ENCODE measurements at regions not wholly inside any gene's neighbourhood (a gene's known extent, or its start where the extent isn't known, plus 50 kb on each side); places are given as distances from the start of the nearest gene placed in this dataset.
A peak's percentile ranks its signal among the peaks of the same experiment; 100 is the strongest.

DNA sequence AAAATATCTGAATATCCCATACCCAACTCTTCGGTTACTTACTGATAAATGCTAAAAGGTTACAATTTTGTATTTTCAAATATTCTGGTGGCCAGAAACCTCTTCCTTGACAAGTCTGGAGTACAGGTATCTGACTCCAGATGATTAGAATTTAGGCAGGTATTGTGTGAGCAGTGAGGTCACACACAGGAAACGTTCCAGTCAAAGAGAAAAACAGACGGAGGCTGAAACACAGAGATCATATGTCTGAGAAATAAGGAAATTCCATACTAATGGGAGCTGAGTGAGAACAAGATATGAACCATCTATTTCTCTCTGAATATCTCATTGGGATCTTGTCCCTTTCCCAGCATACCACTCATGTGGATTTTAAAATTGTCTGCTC, 89.4 kb upstream of the IGLL5 start:
- no peak overlapping the region for H3K4me3 ChIP-seq (ENCODE audit: low read depth, low read length)
- TF ChIP-seq, protein P1, sequence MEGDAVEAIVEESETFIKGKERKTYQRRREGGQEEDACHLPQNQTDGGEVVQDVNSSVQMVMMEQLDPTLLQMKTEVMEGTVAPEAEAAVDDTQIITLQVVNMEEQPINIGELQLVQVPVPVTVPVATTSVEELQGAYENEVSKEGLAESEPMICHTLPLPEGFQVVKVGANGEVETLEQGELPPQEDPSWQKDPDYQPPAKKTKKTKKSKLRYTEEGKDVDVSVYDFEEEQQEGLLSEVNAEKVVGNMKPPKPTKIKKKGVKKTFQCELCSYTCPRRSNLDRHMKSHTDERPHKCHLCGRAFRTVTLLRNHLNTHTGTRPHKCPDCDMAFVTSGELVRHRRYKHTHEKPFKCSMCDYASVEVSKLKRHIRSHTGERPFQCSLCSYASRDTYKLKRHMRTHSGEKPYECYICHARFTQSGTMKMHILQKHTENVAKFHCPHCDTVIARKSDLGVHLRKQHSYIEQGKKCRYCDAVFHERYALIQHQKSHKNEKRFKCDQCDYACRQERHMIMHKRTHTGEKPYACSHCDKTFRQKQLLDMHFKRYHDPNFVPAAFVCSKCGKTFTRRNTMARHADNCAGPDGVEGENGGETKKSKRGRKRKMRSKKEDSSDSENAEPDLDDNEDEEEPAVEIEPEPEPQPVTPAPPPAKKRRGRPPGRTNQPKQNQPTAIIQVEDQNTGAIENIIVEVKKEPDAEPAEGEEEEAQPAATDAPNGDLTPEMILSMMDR (IDR thresholded peaks at IDR 0.05; ENCODE audit: low read depth, low read length): no peak
- in situ Hi-C loops (cut with HindIII; ENCODE audit: low sequenced_read_pairs): no loop called here
- DNase-seq (ENCODE audit: low read depth, low spot score): no peak

DNA sequence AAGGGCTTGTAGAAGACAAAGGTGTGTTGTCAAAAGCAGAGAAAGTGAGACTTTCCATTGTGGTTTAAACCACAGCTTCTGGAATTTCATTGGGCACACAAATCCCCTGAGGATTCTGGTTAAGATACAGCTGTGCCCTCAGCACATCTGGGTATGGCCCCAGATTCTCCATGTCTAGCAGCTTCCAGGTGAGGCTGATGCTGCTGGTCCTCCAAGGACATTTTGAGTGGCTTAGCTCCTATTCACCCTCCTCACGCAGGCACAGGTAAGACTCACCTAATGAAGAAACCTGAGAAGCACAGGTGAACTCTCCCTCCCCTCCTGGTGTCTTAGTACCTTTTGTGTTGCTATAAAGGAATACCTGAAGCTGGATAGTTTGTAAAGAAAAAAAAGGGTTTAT, 88.9 kb upstream of the IGLL5 start:
- no peak overlapping the region for H3K4me3 ChIP-seq (ENCODE audit: low read depth, low read length)
- no peak for DNase-seq (ENCODE audit: low read depth, low spot score)
- in situ Hi-C loops (cut with HindIII; ENCODE audit: low sequenced_read_pairs): no loop called here
- TF ChIP-seq, protein P1 (IDR thresholded peaks at IDR 0.05; ENCODE audit: low read depth, low read length): no peak

DNA sequence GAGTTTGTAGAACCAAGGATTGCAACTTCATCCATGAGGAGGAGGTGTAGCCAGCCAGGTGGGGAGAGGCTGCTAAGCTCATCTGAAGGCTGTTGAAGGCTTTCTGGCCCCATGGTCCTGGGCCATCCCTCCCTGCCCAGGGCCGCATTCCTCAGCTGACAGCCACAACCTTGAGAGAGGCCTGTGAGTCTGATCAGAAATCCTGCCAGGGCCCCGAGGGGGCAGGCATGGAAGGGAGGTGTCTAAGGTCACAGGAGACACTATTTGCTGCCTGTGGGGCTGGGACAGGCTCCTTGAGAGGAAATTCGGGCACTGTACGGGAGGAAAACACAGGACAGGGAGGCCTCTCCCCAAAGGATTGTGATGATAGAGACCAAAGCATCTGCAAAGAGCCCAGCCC, 88.1 kb upstream of the IGLL5 start:
- in situ Hi-C loops (cut with HindIII; ENCODE audit: low sequenced_read_pairs): no loop called here

DNA sequence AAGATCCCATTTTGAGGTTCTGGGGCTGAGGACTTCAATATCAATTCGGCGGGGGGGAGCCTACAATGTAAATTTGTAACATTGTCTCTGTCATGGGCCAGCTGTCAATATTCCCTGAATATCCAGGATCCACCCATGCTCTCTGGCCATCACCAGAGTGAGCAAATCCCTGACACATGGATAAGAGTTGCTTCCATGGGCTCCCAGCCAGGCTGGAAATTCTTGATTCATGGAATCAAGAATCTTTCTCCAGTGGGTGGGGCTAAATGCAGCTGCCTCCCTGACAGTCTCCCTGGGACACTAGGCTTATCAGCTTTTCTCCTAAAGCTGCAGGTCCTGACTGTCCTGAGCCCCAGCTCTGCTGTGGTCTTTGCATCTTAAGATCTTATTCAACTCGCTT, 86.9 kb upstream of the IGLL5 start:
- TF ChIP-seq, protein P1 (IDR thresholded peaks at IDR 0.05; ENCODE audit: low read depth, low read length): no peak
- in situ Hi-C loops (cut with HindIII; ENCODE audit: low sequenced_read_pairs): no loop called here
- DNase-seq (ENCODE audit: low read depth, low spot score): no peak
- no peak overlapping the region for H3K4me3 ChIP-seq (ENCODE audit: low read depth, low read length)

More for the DNA sequence above, 88.1 kb upstream of the IGLL5 start:
- no peak overlapping the region for H3K4me3 ChIP-seq (ENCODE audit: low read depth, low read length)
- DNase-seq (ENCODE audit: low read depth, low spot score): no peak
- TF ChIP-seq, protein P1 (IDR thresholded peaks at IDR 0.05; ENCODE audit: low read depth, low read length): no peak

DNA sequence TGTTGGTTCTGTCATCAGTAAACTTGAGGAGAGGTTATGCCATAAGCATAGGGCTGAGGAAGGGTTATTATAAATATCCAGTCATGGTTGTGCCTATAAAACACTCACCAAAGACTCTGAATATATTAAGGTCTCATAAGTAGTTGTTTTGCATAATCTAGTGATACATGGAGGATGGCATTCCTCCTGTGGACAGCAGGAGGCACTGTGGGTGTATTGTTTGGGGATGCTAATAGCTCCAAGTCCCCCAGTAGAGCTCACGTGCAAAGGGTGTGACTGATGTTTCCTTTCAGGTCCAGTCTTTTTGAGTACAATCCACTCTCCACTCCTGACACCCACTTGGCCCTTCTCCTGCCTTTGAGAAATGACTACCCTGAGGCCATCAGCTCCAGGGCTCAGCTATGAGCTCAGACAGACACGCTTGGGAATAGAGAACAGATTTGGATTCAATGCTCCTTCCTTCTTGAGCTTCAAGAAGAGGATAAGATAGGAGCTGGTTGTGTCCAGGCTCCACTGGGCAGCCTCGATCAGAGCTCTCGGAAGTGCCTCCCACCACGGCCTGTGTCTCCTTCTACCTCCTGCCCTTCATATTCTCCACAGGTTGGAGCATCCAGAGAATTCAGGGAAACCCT, 85.2 kb upstream of the IGLL5 start:
- in situ Hi-C loops (cut with HindIII; ENCODE audit: low sequenced_read_pairs): no loop called here

DNA sequence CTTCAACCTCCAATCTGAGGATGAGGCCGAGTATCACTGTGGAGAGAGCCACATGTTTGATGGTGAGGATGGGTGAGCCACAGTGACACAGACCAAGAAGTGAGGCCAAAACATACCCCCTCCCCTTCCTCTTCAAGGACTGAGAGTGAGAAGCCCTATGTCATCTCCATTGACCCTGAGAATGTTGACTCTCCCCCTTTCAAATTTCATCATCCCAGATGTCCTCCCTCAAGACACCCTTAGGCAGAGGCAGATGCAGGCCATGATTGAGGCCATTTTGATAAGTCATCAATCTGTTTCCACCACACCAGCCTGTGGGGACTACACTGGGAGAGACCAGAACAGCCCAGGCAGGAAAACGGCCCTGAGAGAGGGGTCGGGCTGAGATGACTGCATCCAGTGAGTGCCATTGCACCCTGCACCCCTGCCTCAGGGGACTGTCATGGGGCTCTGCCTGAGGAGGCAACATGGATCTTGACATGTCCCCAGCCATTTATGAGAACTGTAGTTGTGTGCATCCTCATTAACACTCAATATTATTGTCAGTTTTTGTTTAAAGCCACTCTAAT, 84.2 kb upstream of the IGLL5 start:
- TF ChIP-seq, protein P1 (IDR thresholded peaks at IDR 0.05; ENCODE audit: low read depth, low read length): no peak
- H3K4me3 ChIP-seq (ENCODE audit: low read depth, low read length): no peak overlapping the region
- in situ Hi-C loops (cut with HindIII; ENCODE audit: low sequenced_read_pairs): no loop called here
- DNase-seq (ENCODE audit: low read depth, low spot score): no peak

More for the DNA sequence above, 85.2 kb upstream of the IGLL5 start:
- H3K4me3 ChIP-seq (ENCODE audit: low read depth, low read length): no peak overlapping the region
- no peak for DNase-seq (ENCODE audit: low read depth, low spot score)
- TF ChIP-seq, protein P1 (IDR thresholded peaks at IDR 0.05; ENCODE audit: low read depth, low read length): peak; percentile 10
